ENCODE measurements at regions not wholly inside any gene's neighbourhood (a gene's known extent, or its start where the extent isn't known, plus 50 kb on each side); places are given as distances from the start of the nearest gene placed in this dataset.

- no peak for ATAC-seq
- DNase-seq: no peak
- intact Hi-C loops (cut with DNase I): no loop called here
Measured at GRCh38 chr7:21020667-21021066, 234.0 kb upstream of the SP8 start.

- ATAC-seq: no peak
- no peak for DNase-seq
- intact Hi-C loops (cut with DNase I): no loop called here
Measured at GRCh38 chr7:21023841-21024484, 237.3 kb upstream of the SP8 start.

DNA sequence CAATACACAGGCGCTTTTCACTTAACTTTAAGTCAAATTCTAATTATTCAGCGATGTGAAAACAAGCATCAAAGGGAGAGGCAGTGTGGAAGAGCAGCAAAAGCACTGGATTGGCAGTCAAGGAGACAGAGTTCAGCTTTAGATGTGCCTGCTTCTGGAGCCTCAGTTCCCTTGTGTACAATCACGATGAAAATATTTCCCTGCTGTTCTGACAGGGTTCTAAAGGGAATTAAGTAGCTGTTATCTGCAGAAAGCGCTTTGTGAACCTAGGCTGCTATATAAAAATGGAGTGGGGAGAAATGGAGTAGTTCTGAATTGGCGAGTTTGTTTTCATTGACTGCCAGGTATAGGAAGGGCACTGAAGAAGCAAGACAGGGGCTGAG is 237.8 kb upstream of the SP8 start:
- DNase-seq (no peak), ATAC-seq (no peak)
- intact Hi-C loops (cut with DNase I): no loop called here

- ATAC-seq (no peak), DNase-seq (no peak)
- intact Hi-C loops (cut with DNase I): no loop called here
Measured at GRCh38 chr7:21028186-21028585, 241.5 kb upstream of the SP8 start.

DNA sequence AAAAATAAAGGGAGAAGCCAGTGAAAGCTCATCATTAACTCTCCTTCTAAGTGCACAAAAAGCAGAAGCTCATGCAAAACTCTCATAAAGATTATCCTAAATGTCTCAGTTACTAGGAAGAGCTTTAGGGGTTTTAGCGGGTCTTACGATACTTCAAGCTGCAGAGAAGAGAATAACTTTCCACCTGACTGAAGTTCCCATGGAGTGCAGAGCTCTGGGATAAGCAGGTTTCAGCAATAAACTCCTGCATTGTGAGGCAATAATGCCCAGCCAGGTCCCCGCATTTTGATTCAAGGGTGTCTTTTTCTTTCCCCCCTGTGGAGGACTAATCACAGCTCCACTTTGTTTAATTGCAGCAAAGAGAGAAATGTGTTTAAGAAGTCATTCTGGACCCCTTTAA is 241.9 kb upstream of the SP8 start:
- intact Hi-C loops (cut with DNase I): no loop called here
- ATAC-seq (no peak), DNase-seq (no peak)

GRCh38 chr7:21029006-21029405 is 242.3 kb upstream of the SP8 start:
- intact Hi-C loops (cut with DNase I): no loop called here
- DNase-seq (no peak), ATAC-seq (no peak)

- DNase-seq (no peak), ATAC-seq (no peak)
- intact Hi-C loops (cut with DNase I): no loop called here
Measured at GRCh38 chr7:21030237-21030871, 243.7 kb upstream of the SP8 start.

DNA sequence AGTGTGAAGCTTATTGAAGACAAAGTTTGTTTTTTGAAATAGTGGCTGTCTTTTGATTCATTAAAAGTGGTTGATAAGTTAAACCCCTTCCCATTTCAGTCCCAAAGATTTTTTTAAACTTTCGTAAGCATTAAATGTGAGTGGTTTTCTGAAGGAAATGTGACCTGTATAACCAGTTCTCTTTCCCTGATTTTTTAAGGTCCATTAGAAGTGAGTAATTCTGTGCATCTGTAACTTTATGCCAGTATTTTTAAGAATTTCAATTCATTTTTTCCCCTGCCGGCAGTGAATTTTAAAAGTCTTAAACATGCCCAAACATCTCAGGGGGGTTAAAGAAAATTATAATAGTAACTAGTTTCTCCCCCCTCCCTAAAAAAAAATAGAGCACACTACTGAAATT is 254.6 kb upstream of the SP8 start:
- intact Hi-C loops (cut with DNase I): no loop called here
- DNase-seq (no peak), ATAC-seq (no peak)

GRCh38 chr7:21041666-21042065 is 255.0 kb upstream of the SP8 start:
- intact Hi-C loops (cut with DNase I): no loop called here
- no peak for ATAC-seq

GRCh38 chr7:21044384-21044783 is 257.7 kb upstream of the SP8 start:
- ATAC-seq: no peak
- no peak for DNase-seq
- intact Hi-C loops (cut with DNase I): no loop called here

More at GRCh38 chr7:21041666-21042065, 255.0 kb upstream of the SP8 start:
- DNase-seq: no peak

DNA sequence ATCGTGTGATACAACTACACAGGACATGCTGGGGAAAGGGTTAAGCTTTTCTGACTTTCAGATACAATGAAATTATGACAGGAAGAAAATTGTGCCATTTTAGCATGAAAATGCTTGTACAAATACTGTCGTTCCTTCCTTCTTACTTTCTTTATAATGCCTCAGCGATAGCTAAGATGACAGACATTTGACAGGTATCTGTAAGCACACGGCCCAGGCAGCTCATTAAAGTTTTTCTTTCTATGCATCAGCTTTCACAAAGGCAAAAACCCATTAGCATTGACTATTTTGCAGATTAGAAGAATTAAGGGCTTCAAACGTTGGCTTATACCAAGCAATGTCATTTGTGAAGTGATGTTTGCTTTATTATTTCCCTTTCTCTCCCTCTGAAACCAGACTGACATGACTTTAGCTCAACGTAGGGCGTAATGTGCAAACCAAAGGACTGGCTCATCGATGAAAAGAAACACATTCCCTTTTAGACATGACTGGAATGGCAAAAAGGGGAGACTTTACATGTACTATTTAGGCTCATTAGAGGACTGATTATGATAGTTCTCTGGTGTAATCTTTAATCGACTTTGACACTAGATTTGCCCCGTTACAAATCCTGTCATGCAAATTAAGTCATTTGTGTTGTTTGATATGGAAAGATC is 258.4 kb upstream of the SP8 start:
- intact Hi-C loops (cut with DNase I): no loop called here
- no peak for DNase-seq

DNA sequence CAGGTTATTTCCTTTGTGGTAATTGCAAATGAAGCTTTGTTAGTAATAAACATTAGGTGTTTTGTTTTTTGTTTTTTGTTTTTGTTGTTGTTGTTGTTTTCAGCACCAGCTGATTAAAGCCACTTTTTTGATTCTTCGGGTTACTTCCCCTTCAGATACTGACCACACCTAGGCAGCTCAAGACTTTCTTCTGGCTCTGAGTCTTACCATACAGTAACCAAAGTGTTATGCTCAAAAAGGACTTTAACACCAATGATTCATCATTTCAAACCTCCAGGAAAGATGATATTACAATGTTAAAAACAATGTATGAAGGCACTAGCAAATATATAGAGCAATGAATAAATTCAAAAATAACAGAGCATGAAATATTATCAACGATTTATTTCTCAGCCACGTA is 265.2 kb upstream of the SP8 start:
- DNase-seq (no peak), ATAC-seq (no peak)
- intact Hi-C loops (cut with DNase I): no loop called here

More for the DNA sequence above, 258.4 kb upstream of the SP8 start:
- ATAC-seq: no peak

- DNase-seq (no peak), ATAC-seq (no peak)
- intact Hi-C loops (cut with DNase I): no loop called here
Measured at GRCh38 chr7:21054427-21055112, 267.9 kb upstream of the SP8 start.

DNA sequence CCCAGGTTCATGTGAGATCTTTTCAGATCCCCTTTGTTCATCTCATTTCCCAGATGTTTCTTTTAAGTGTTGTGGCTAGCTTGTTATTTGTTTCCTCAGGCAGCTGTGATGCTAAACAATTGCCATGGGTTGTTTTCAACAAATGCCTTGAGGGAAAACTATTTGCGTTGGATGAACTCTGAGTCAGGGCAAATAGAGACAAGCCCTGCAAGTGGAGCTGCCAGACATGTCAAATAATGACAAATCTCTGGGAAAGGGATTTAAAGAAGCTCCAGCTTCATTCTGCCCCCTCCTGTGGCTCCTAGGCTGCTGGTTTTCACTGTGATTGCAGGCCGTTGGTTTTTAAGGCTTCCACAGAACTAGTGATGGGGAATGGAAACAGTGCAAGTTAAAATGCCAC is 272.4 kb upstream of the SP8 start:
- intact Hi-C loops (cut with DNase I): no loop called here
- no peak for ATAC-seq
- DNase-seq: no peak

- ATAC-seq (no peak), DNase-seq (no peak)
- intact Hi-C loops (cut with DNase I): no loop called here
Measured at GRCh38 chr7:21063106-21063505, 276.4 kb upstream of the SP8 start.

DNA sequence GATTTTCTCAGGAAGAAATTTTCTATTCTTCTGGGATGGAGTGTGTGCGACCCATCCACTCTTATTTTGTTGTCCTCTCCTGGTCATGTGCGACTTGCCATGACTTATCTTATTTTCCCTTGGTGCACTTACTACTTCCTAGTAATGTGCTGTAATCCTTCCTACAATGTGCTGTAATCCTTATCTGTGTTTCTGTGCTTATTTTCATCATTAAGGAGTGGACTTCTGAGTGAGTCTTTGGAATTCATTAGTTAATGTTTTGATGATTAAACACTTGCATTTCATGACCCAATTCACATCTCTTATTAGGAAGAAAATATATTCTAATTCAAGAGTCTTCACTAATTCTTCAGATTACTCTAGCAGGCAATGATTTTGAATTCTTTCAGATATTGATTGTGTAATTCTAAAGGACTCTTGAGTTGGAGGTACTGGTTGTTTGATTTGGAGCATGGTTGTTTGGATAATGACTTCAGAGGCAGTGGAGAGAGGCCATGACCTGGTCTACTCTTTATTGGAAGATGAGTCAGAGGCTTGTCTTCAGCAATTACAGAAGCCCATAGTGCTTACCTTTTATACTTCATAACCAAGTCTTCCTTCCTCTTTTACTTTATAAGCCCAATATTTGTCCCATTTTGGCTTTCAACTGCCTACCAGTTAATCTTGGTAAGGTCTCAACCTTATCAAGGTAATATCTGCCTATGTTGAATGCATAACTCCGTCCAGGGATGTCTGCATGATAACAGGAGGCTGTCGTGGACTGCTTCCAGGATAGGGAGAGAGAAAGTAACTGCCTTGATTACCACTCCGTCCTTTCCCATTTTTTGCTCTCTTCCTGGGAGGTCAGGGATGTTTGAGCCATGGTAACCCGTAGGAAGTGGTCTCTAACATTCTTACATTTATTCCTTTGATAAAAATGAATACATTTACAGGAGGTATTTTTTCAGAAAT is 278.3 kb upstream of the SP8 start:
- intact Hi-C loops (cut with DNase I): no loop called here
- no peak for DNase-seq
- no peak for ATAC-seq

DNA sequence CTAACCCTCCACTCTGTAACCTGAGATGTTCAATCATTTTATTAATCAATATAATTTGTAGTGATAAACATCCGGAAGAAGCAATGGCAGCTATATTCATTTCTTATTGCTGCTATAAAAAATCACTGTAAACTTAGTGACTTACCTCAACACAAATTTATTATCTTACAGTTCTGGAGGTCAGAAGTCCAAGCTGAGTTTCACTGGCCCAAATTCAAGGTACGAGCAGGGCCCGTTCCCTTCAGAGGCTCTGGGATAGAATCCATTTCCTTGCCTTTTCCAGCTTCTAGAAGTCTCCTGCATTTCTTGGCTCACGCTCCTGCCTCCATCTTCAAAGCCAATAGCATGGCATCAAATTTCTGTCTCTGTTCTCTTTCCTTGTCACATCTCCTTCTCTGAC is 279.5 kb upstream of the SP8 start:
- intact Hi-C loops (cut with DNase I): no loop called here
- ATAC-seq (no peak), DNase-seq (no peak)

DNA sequence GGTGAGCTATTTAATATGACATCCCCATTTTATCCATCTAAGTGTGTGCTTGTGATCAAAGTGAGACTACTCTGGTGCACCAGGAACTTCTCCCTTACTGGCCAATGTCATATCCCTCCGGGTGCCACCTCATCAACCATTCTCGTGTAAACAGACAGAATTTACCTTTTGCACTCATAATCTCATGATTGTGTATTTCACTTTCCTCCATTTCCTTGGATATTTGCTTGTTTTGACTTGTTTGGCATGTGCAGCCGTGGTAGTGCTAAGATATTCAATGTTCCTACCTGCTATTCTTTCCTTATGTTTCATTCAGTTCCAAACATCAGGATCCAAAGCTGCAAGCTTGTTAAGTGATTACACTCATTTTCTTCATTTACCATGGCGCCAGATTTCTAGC is 280.5 kb upstream of the SP8 start:
- intact Hi-C loops (cut with DNase I): no loop called here
- ATAC-seq (no peak), DNase-seq (no peak)

GRCh38 chr7:21070571-21071090 is 283.9 kb upstream of the SP8 start:
- ATAC-seq (no peak), DNase-seq (no peak)
- intact Hi-C loops (cut with DNase I): no loop called here
